Stimulated activated CD8-positive, alpha-beta memory T cell treated with anti-CD3 and anti-CD28 coated beads, Interleukin-2, amount 100 ng/mL, for 1 hour (primary cell): ENCODE measurements at regions not wholly inside any gene's neighbourhood (a gene's known extent, or its start where the extent isn't known, plus 50 kb on each side); places are given as distances from the start of the nearest gene placed in this dataset.

Experiments
- DNase-seq, 2 donors: peaks; one replicate each; pipeline ENCODE4 v3.0.0-alpha.2; 2020; ENCODE audit warnings: low read depth in 2 of 2

- no peak for DNase-seq
These were observed 256.2 kb upstream of the KLHL29 start for GRCh38 chr2:23128684-23129292.

- no peak for DNase-seq
These were observed 253.9 kb upstream of the KLHL29 start for GRCh38 chr2:23131066-23131575.

- DNase-seq = no peak
These were observed 253.0 kb upstream of the KLHL29 start for GRCh38 chr2:23132000-23132399.

- DNase-seq = no peak
These were observed 252.0 kb upstream of the KLHL29 start for GRCh38 chr2:23132823-23133595.

- no peak for DNase-seq
These were observed 250.3 kb upstream of the KLHL29 start for GRCh38 chr2:23134726-23135125.

GRCh38 chr2:23135481-23136100 is 249.4 kb upstream of the KLHL29 start:
- DNase-seq = no peak

- DNase-seq = no peak
These were observed 247.8 kb upstream of the KLHL29 start for GRCh38 chr2:23137166-23137565.

- no peak for DNase-seq
These were observed 246.3 kb upstream of the KLHL29 start for GRCh38 chr2:23138701-23139100.

- no peak for DNase-seq
These were observed 239.5 kb upstream of the KLHL29 start for GRCh38 chr2:23145460-23145859.

- DNase-seq = no peak
These were observed 239.0 kb upstream of the KLHL29 start for GRCh38 chr2:23146011-23146410.

GRCh38 chr2:23148342-23148741 is 236.6 kb upstream of the KLHL29 start:
- DNase-seq = no peak

GRCh38 chr2:23149777-23150176 is 235.2 kb upstream of the KLHL29 start:
- no peak for DNase-seq

- no peak for DNase-seq
These were observed 231.5 kb upstream of the KLHL29 start for GRCh38 chr2:23153484-23153883.

GRCh38 chr2:23155022-23155421 is 230.0 kb upstream of the KLHL29 start:
- DNase-seq = no peak

GRCh38 chr2:23157812-23158211 is 227.2 kb upstream of the KLHL29 start:
- DNase-seq = no peak

GRCh38 chr2:23158306-23158705 is 226.7 kb upstream of the KLHL29 start:
- no peak for DNase-seq

GRCh38 chr2:23159746-23160405 is 225.1 kb upstream of the KLHL29 start:
- no peak for DNase-seq

GRCh38 chr2:23164173-23164572 is 220.8 kb upstream of the KLHL29 start:
- no peak for DNase-seq

GRCh38 chr2:23169896-23170295 is 215.1 kb upstream of the KLHL29 start:
- no peak for DNase-seq

- DNase-seq = no peak
These were observed 213.9 kb upstream of the KLHL29 start for GRCh38 chr2:23171108-23171507.

GRCh38 chr2:23178396-23178795 is 206.6 kb upstream of the KLHL29 start:
- DNase-seq = no peak

- no peak for DNase-seq
These were observed 201.2 kb upstream of the KLHL29 start for GRCh38 chr2:23183733-23184132.
